ENCODE measurements at regions not wholly inside any gene's neighbourhood (a gene's known extent, or its start where the extent isn't known, plus 50 kb on each side); places are given as distances from the start of the nearest gene placed in this dataset.

DNA sequence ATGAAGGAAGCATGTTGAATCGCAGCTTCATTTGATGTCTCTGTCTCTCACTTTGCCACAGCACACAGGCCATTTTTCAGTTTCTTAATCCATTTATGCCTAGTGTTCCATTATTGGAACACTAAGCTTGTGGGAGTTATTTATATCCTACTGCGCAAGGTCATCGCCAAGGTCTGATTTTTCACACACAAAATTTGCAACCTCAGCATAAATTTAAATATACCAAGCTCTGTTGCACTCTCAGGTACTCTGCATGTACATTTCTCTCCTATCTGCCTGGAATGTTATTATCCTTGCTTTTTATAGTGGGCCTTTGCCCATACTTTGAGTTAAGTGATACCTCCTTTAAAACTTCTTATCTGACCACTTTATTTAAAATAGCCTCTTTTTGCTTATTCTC lies 519.2 kb upstream of the TOM1L1 start:
- TF ChIP-seq CEBPB (IDR thresholded peaks at IDR 0.05) (no peak), YY1 (IDR thresholded peaks at IDR 0.05; ENCODE audit: low read depth) (no peak), TCF12 (IDR thresholded peaks at IDR 0.05; ENCODE audit: low read depth) (no peak), FOXM1 (IDR thresholded peaks at IDR 0.05; ENCODE audit: borderline replicate concordance, low read depth) (no peak), ZBTB7A (IDR thresholded peaks at IDR 0.05; ENCODE audit: low read depth) (no peak), CREB1 (IDR thresholded peaks at IDR 0.05; ENCODE audit: low read depth) (no peak), EGR1 (IDR thresholded peaks at IDR 0.05) (no peak), RAD21 (IDR thresholded peaks at IDR 0.05; ENCODE audit: low read depth) (no peak), TAF1 (IDR thresholded peaks at IDR 0.05; ENCODE audit: low read depth) (no peak), EP300 (IDR thresholded peaks at IDR 0.05; ENCODE audit: borderline replicate concordance) (no peak), NFIC (IDR thresholded peaks at IDR 0.05) (no peak), TEAD4 (IDR thresholded peaks at IDR 0.05) (no peak)
- TF ChIP-seq, protein P1, sequence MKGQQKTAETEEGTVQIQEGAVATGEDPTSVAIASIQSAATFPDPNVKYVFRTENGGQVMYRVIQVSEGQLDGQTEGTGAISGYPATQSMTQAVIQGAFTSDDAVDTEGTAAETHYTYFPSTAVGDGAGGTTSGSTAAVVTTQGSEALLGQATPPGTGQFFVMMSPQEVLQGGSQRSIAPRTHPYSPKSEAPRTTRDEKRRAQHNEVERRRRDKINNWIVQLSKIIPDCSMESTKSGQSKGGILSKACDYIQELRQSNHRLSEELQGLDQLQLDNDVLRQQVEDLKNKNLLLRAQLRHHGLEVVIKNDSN (IDR thresholded peaks at IDR 0.05) = no peak
- TF ChIP-seq, protein P2, sequence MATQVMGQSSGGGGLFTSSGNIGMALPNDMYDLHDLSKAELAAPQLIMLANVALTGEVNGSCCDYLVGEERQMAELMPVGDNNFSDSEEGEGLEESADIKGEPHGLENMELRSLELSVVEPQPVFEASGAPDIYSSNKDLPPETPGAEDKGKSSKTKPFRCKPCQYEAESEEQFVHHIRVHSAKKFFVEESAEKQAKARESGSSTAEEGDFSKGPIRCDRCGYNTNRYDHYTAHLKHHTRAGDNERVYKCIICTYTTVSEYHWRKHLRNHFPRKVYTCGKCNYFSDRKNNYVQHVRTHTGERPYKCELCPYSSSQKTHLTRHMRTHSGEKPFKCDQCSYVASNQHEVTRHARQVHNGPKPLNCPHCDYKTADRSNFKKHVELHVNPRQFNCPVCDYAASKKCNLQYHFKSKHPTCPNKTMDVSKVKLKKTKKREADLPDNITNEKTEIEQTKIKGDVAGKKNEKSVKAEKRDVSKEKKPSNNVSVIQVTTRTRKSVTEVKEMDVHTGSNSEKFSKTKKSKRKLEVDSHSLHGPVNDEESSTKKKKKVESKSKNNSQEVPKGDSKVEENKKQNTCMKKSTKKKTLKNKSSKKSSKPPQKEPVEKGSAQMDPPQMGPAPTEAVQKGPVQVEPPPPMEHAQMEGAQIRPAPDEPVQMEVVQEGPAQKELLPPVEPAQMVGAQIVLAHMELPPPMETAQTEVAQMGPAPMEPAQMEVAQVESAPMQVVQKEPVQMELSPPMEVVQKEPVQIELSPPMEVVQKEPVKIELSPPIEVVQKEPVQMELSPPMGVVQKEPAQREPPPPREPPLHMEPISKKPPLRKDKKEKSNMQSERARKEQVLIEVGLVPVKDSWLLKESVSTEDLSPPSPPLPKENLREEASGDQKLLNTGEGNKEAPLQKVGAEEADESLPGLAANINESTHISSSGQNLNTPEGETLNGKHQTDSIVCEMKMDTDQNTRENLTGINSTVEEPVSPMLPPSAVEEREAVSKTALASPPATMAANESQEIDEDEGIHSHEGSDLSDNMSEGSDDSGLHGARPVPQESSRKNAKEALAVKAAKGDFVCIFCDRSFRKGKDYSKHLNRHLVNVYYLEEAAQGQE (IDR thresholded peaks at IDR 0.05; ENCODE audit: low read depth) = no peak
- TF ChIP-seq, protein P3, sequence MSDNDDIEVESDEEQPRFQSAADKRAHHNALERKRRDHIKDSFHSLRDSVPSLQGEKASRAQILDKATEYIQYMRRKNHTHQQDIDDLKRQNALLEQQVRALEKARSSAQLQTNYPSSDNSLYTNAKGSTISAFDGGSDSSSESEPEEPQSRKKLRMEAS (IDR thresholded peaks at IDR 0.05) = no peak

DNA sequence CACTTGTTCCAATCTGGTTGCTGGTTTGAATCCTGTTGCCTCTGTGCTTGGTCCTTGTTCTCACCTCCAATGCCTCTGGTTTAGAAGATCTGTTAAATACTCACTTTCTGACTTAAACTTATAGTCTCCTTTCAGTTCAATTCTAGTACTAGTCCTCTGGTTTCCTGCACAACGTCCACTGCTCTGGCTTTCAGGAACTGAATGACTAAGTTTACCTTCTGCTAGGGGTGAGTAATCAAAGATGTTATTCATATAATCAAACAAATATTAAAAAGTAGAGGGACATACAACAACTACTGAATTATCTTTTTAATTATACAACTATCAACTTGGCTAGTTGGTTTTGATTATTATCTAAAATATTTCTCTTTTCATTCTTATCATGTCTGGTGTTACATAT lies 496.4 kb upstream of the TOM1L1 start:
- TF ChIP-seq ZBTB7A (IDR thresholded peaks at IDR 0.05; ENCODE audit: low read depth) = no peak
- no peak for TF ChIP-seq CEBPB (IDR thresholded peaks at IDR 0.05)

DNA sequence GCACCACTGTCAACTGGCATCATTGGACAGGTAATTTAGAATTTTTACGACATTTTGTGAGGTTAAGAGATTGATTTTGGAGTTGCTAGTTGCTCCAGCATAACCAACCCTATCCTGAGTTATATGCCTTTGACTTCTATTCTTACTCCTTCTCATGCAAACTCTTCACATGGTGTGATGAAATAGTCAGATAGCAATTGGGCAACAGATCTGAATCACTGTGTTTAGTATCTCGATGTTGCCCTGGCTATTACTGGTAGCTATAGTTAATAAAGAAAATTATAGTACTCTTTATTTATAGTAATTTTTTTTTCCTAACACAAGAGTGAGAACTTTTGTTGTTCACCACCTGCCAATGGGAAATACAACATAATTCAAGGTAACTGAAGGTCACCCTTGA lies 494.8 kb upstream of the TOM1L1 start:
- TF ChIP-seq EGR1 (IDR thresholded peaks at IDR 0.05) = no peak
- TF ChIP-seq, protein P1 (IDR thresholded peaks at IDR 0.05) = no peak
- TF ChIP-seq, protein P3 (IDR thresholded peaks at IDR 0.05) = no peak
- no peak for TF ChIP-seq TEAD4 (IDR thresholded peaks at IDR 0.05)
- no peak for TF ChIP-seq RAD21 (IDR thresholded peaks at IDR 0.05; ENCODE audit: low read depth)
- TF ChIP-seq TCF12 (IDR thresholded peaks at IDR 0.05; ENCODE audit: low read depth) = no peak
- TF ChIP-seq FOXM1 (IDR thresholded peaks at IDR 0.05; ENCODE audit: borderline replicate concordance, low read depth) = no peak
- TF ChIP-seq ZBTB7A (IDR thresholded peaks at IDR 0.05; ENCODE audit: low read depth) = no peak
- TF ChIP-seq TAF1 (IDR thresholded peaks at IDR 0.05; ENCODE audit: low read depth) = no peak
- no peak for TF ChIP-seq CREB1 (IDR thresholded peaks at IDR 0.05; ENCODE audit: low read depth)
- TF ChIP-seq CEBPB (IDR thresholded peaks at IDR 0.05) = no peak
- TF ChIP-seq, protein P2 (IDR thresholded peaks at IDR 0.05; ENCODE audit: low read depth) = no peak
- TF ChIP-seq EP300 (IDR thresholded peaks at IDR 0.05; ENCODE audit: borderline replicate concordance) = no peak
- TF ChIP-seq YY1 (IDR thresholded peaks at IDR 0.05; ENCODE audit: low read depth) = no peak
- TF ChIP-seq NFIC (IDR thresholded peaks at IDR 0.05) = no peak

DNA sequence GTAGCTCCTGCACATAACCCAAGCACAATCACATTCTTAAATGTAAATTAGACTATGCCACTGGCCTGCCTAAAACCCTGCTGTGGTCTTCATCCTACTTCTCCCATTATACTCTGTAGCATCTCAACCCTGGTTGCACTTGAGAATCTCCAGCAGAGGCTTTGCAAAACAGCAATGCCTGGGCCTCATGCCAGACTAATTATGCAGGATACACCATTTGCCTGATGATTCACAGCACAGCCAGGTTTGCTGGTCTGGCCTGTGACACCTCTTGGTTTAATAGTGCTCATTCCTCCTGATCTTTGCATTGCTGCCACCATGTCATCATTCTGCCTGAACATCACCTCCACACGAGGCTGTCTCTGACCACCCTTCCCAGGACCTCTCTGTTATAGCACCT lies 491.9 kb upstream of the TOM1L1 start:
- TF ChIP-seq FOXM1 (IDR thresholded peaks at IDR 0.05; ENCODE audit: borderline replicate concordance, low read depth) (no peak), TAF1 (IDR thresholded peaks at IDR 0.05; ENCODE audit: low read depth) (no peak), NFIC (IDR thresholded peaks at IDR 0.05) (no peak), TCF12 (IDR thresholded peaks at IDR 0.05; ENCODE audit: low read depth) (no peak), EP300 (IDR thresholded peaks at IDR 0.05; ENCODE audit: borderline replicate concordance) (no peak), EGR1 (IDR thresholded peaks at IDR 0.05) (no peak), TEAD4 (IDR thresholded peaks at IDR 0.05) (no peak), YY1 (IDR thresholded peaks at IDR 0.05; ENCODE audit: low read depth) (no peak), CEBPB (IDR thresholded peaks at IDR 0.05) (no peak), ZBTB7A (IDR thresholded peaks at IDR 0.05; ENCODE audit: low read depth) (no peak), RAD21 (IDR thresholded peaks at IDR 0.05; ENCODE audit: low read depth) (no peak), CREB1 (IDR thresholded peaks at IDR 0.05; ENCODE audit: low read depth) (no peak)
- TF ChIP-seq, protein P2 (IDR thresholded peaks at IDR 0.05; ENCODE audit: low read depth) = no peak
- TF ChIP-seq, protein P3 (IDR thresholded peaks at IDR 0.05) = no peak
- TF ChIP-seq, protein P1 (IDR thresholded peaks at IDR 0.05) = no peak

Data from Ishikawa (cell line).